NOMO-1 (cell line): ENCODE measurements at regions not wholly inside any gene's neighbourhood (a gene's known extent, or its start where the extent isn't known, plus 50 kb on each side); places are given as distances from the start of the nearest gene placed in this dataset.

Experiments used
- DNase-seq, 2 experiments: peaks; one replicate each; lab custom pipeline; 2025; ENCODE audit not compliant: unreplicated experiment in 2 of 2; lab: John Stamatoyannopoulos, UW

GRCh38 chr5:120380644-120381043, 83.5 kb upstream of the PRR16 start:
- no peak for DNase-seq

- no peak for DNase-seq
Observed at GRCh38 chr5:120382833-120383232, 81.3 kb upstream of the PRR16 start.

GRCh38 chr5:120386981-120387380, 77.1 kb upstream of the PRR16 start:
- no peak for DNase-seq

GRCh38 chr5:120388016-120388781, 75.9 kb upstream of the PRR16 start:
- peak; percentile 85 to 98 for DNase-seq

- DNase-seq, result no peak
Observed at GRCh38 chr5:120394259-120394658, 69.8 kb upstream of the PRR16 start.

GRCh38 chr5:120396186-120396585, 67.9 kb upstream of the PRR16 start:
- DNase-seq, result no peak

GRCh38 chr5:120400356-120400755, 63.7 kb upstream of the PRR16 start:
- DNase-seq, result no peak

- no peak for DNase-seq
Observed at GRCh38 chr5:120402606-120403005, 61.5 kb upstream of the PRR16 start.

GRCh38 chr5:120405286-120405864, 58.7 kb upstream of the PRR16 start:
- peak; percentile 61 to 80 for DNase-seq

- peak in 1 of 2 experiments; percentile 17 for DNase-seq
Observed at GRCh38 chr5:120405923-120406322, 58.2 kb upstream of the PRR16 start.

- DNase-seq, result no peak
Observed at GRCh38 chr5:120413686-120414085, 50.4 kb upstream of the PRR16 start.
